ENCODE measurements at regions not wholly inside any gene's neighbourhood (a gene's known extent, or its start where the extent isn't known, plus 50 kb on each side); places are given as distances from the start of the nearest gene placed in this dataset.
A peak's percentile ranks its signal among the peaks of the same experiment; 100 is the strongest.

GRCh38 chr12:98073610-98074009, 441.8 kb upstream of the TMPO start:
- DNase-seq, result no peak

- no peak for DNase-seq
These were observed 441.1 kb upstream of the TMPO start for GRCh38 chr12:98074286-98074685.

- DNase-seq, result no peak
These were observed 431.0 kb upstream of the TMPO start for GRCh38 chr12:98084391-98084790.

- peak; percentile 23 for DNase-seq
These were observed 430.2 kb upstream of the TMPO start for GRCh38 chr12:98085046-98085755.

GRCh38 chr12:98090731-98091130, 424.7 kb upstream of the TMPO start:
- DNase-seq, result no peak

- DNase-seq, result no peak
These were observed 419.0 kb upstream of the TMPO start for GRCh38 chr12:98096436-98096835.

GRCh38 chr12:98106031-98106683, 409.2 kb upstream of the TMPO start:
- DNase-seq, result no peak

GRCh38 chr12:98109266-98109665, 406.1 kb upstream of the TMPO start:
- DNase-seq, result no peak

- no peak for DNase-seq
These were observed 404.9 kb upstream of the TMPO start for GRCh38 chr12:98110536-98110935.

- no peak for DNase-seq
These were observed 401.8 kb upstream of the TMPO start for GRCh38 chr12:98113548-98113947.

GRCh38 chr12:98121963-98122362, 393.4 kb upstream of the TMPO start:
- no peak for DNase-seq

GRCh38 chr12:98123021-98123461, 392.3 kb upstream of the TMPO start:
- no peak for DNase-seq

GRCh38 chr12:98126637-98127335, 388.6 kb upstream of the TMPO start:
- DNase-seq, result no peak

- DNase-seq, result no peak
These were observed 388.1 kb upstream of the TMPO start for GRCh38 chr12:98127336-98127679.

GRCh38 chr12:98127854-98128253, 387.5 kb upstream of the TMPO start:
- DNase-seq, result no peak

- DNase-seq, result no peak
These were observed 378.8 kb upstream of the TMPO start for GRCh38 chr12:98136544-98136943.

- no peak for DNase-seq
These were observed 378.1 kb upstream of the TMPO start for GRCh38 chr12:98137278-98137677.

- DNase-seq, result no peak
These were observed 370.4 kb upstream of the TMPO start for GRCh38 chr12:98144953-98145352.

GRCh38 chr12:98146043-98146442, 369.3 kb upstream of the TMPO start:
- no peak for DNase-seq

- DNase-seq, result no peak
These were observed 368.9 kb upstream of the TMPO start for GRCh38 chr12:98146487-98146886.

GRCh38 chr12:98149270-98149669, 366.1 kb upstream of the TMPO start:
- no peak for DNase-seq

- no peak for DNase-seq
These were observed 365.6 kb upstream of the TMPO start for GRCh38 chr12:98149691-98150210.

GRCh38 chr12:98151105-98151590, 364.2 kb upstream of the TMPO start:
- DNase-seq, result no peak

- no peak for DNase-seq
These were observed 363.4 kb upstream of the TMPO start for GRCh38 chr12:98151984-98152383.

All from MV-4-11 (cell line).